ENCODE measurements at regions not wholly inside any gene's neighbourhood (a gene's known extent, or its start where the extent isn't known, plus 50 kb on each side); places are given as distances from the start of the nearest gene placed in this dataset.

DNA sequence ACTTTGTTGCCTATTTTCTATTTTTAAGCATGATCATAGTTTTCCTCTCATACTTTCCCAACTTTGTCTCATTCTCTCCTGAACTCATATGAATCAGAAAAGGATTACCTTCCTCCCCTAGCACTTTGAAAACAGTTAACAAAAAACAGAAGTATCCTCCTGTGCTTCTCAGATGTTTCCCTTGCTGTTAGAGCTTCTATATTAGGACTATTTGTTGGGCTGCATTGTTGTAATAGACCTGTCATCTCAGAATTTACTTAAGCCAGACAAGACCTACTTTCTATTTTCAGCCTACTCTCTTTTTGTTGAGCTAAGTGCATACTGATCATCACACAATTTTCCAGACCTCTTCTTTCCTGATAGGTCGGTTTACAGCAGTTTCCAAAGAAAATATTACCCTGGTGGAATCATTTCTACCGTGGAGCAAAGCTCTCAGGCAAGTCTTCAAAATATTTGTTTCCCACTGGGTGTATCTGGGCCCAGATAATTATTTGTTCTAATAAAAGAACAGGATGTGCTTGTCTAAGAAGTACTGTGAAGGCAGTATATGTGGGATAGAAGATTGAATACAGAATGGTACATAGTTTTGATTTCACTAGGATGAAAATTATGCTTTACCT, 411.9 kb upstream of the KLF6 start:
- TF ChIP-seq, protein P1, sequence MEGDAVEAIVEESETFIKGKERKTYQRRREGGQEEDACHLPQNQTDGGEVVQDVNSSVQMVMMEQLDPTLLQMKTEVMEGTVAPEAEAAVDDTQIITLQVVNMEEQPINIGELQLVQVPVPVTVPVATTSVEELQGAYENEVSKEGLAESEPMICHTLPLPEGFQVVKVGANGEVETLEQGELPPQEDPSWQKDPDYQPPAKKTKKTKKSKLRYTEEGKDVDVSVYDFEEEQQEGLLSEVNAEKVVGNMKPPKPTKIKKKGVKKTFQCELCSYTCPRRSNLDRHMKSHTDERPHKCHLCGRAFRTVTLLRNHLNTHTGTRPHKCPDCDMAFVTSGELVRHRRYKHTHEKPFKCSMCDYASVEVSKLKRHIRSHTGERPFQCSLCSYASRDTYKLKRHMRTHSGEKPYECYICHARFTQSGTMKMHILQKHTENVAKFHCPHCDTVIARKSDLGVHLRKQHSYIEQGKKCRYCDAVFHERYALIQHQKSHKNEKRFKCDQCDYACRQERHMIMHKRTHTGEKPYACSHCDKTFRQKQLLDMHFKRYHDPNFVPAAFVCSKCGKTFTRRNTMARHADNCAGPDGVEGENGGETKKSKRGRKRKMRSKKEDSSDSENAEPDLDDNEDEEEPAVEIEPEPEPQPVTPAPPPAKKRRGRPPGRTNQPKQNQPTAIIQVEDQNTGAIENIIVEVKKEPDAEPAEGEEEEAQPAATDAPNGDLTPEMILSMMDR (IDR thresholded peaks at IDR 0.05; ENCODE audit: low read depth, low read length, poor library complexity, severe bottlenecking) = no peak
- TF ChIP-seq EZH2phosphoT487 (IDR thresholded peaks at IDR 0.05; ENCODE audit: borderline replicate concordance, low read length) = no peak
